MG63 (cell line): ENCODE measurements at regions not wholly inside any gene's neighbourhood (a gene's known extent, or its start where the extent isn't known, plus 50 kb on each side); places are given as distances from the start of the nearest gene placed in this dataset.
A peak's percentile ranks its signal among the peaks of the same experiment; 100 is the strongest.
"Not testable (repeated sequence)": the region's sequence is repeated elsewhere in the genome, so short reads cannot be mapped to it uniquely, and the experiment has no call there.

ENCODE experiments used
- DNase-seq: peaks from one replicate; pipeline ENCODE4 v3.0.0-alpha.2; 2020
- H3K27me3 ChIP-seq: fragments of 250-450 bp; sonication (Bioruptor Pico); 2 replicates; pipeline ENCODE4 v1.5.1; 2020; ENCODE audit warnings: mild to moderate bottlenecking, moderate library complexity
- H3K36me3 ChIP-seq: fragments of 250-450 bp; sonication (Bioruptor Pico); 2 replicates; pipeline ENCODE4 v1.5.1; 2020; ENCODE audit warnings: mild to moderate bottlenecking, moderate library complexity
- H3K4me3 ChIP-seq: fragments of 250-450 bp; sonication (Bioruptor Pico); 2 replicates; pipeline ENCODE4 v1.5.1; 2020; ENCODE audit warnings: mild to moderate bottlenecking, moderate library complexity
- H3K9me3 ChIP-seq: fragments of 250-450 bp; sonication (Bioruptor Pico); 2 replicates; pipeline ENCODE4 v1.5.1; 2020; ENCODE audit warnings: mild to moderate bottlenecking, moderate library complexity

GRCh38 chr20:47434128-47434779, 67.4 kb upstream of the NCOA3 start:
- not testable (repeated sequence) for H3K4me3 ChIP-seq, H3K27me3 ChIP-seq, H3K9me3 ChIP-seq, H3K36me3 ChIP-seq
- peak; percentile 56 for DNase-seq

- H3K36me3 ChIP-seq: no peaks in the 10 kb centered on the region
- no peaks in the 10 kb centered on the region for H3K9me3 ChIP-seq
- no peak for DNase-seq
- H3K27me3 ChIP-seq: no peaks in the 10 kb centered on the region
- no peak overlapping the region for H3K4me3 ChIP-seq
Measured at GRCh38 chr20:47438464-47439381, 63.0 kb upstream of the NCOA3 start.

- H3K4me3 ChIP-seq: no peak overlapping the region
- peak; percentile 27 for DNase-seq
- H3K9me3 ChIP-seq: no peaks in the 10 kb centered on the region
- H3K36me3 ChIP-seq: no peaks in the 10 kb centered on the region
- no peaks in the 10 kb centered on the region for H3K27me3 ChIP-seq
Measured at GRCh38 chr20:47440857-47441773, 60.6 kb upstream of the NCOA3 start.

- DNase-seq: no peak
- no peak overlapping the region for H3K4me3 ChIP-seq
- H3K36me3 ChIP-seq: no peaks in the 10 kb centered on the region
- no peaks in the 10 kb centered on the region for H3K27me3 ChIP-seq
- H3K9me3 ChIP-seq: no peaks in the 10 kb centered on the region
Measured at GRCh38 chr20:47441774-47442150, 59.9 kb upstream of the NCOA3 start.

GRCh38 chr20:47443060-47443459, 58.6 kb upstream of the NCOA3 start:
- not testable (repeated sequence) for H3K27me3 ChIP-seq, H3K9me3 ChIP-seq, H3K36me3 ChIP-seq, H3K4me3 ChIP-seq, DNase-seq

- no peaks in the 10 kb centered on the region for H3K27me3 ChIP-seq
- H3K4me3 ChIP-seq: no peak overlapping the region
- no peak for DNase-seq
- no peaks in the 10 kb centered on the region for H3K9me3 ChIP-seq
- H3K36me3 ChIP-seq: no peaks in the 10 kb centered on the region
Measured at GRCh38 chr20:47444584-47444983, 57.1 kb upstream of the NCOA3 start.

- DNase-seq: no peak
- Histone ChIP-seq H3K4me3 (no peak overlapping the region), H3K27me3 (no peaks in the 10 kb centered on the region)
Measured at GRCh38 chr20:47445291-47445690, 56.4 kb upstream of the NCOA3 start.

GRCh38 chr20:47447350-47448296, 54.1 kb upstream of the NCOA3 start:
- not testable (repeated sequence) for H3K36me3 ChIP-seq, DNase-seq, H3K9me3 ChIP-seq, H3K4me3 ChIP-seq, H3K27me3 ChIP-seq

More at GRCh38 chr20:47445291-47445690, 56.4 kb upstream of the NCOA3 start:
- H3K9me3 ChIP-seq: no peaks in the 10 kb centered on the region
- H3K36me3 ChIP-seq: no peaks in the 10 kb centered on the region

GRCh38 chr20:47448429-47448828, 53.3 kb upstream of the NCOA3 start:
- DNase-seq: no peak

GRCh38 chr20:47451602-47451904, 50.1 kb upstream of the NCOA3 start:
- Histone ChIP-seq H3K27me3 (no peaks in the 10 kb centered on the region), H3K9me3 (peaks cover 12% of the 10 kb centered on the region), H3K4me3 (no peak overlapping the region), H3K36me3 (no peaks in the 10 kb centered on the region)
- no peak for DNase-seq

More at GRCh38 chr20:47448429-47448828, 53.3 kb upstream of the NCOA3 start:
- H3K27me3 ChIP-seq: no peaks in the 10 kb centered on the region
- peaks cover 2% of the 10 kb centered on the region for H3K9me3 ChIP-seq
- no peaks in the 10 kb centered on the region for H3K36me3 ChIP-seq
- H3K4me3 ChIP-seq: no peak overlapping the region
